ENCODE measurements at regions not wholly inside any gene's neighbourhood (a gene's known extent, or its start where the extent isn't known, plus 50 kb on each side); places are given as distances from the start of the nearest gene placed in this dataset.

DNA sequence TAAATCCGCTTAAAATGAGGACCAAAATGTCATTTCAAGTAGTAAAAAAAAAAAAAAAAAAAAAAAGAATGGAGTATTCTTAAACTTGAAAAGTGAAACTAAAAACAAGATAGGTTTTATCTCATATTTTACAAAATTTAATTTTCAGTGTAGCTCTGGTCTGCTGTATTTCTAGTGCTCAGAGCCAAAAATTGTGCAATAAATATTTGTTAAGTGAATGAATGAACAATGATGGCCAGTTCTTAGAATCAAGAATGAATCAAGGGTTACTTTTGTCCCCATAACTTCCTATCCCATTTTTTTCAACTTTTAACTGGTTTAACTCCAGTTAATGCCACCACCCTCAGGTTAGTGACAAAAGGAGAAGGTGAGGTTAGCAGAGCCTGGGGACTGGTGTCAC, 214.4 kb downstream of the ABHD5 start:
- no peak for DNase-seq

DNA sequence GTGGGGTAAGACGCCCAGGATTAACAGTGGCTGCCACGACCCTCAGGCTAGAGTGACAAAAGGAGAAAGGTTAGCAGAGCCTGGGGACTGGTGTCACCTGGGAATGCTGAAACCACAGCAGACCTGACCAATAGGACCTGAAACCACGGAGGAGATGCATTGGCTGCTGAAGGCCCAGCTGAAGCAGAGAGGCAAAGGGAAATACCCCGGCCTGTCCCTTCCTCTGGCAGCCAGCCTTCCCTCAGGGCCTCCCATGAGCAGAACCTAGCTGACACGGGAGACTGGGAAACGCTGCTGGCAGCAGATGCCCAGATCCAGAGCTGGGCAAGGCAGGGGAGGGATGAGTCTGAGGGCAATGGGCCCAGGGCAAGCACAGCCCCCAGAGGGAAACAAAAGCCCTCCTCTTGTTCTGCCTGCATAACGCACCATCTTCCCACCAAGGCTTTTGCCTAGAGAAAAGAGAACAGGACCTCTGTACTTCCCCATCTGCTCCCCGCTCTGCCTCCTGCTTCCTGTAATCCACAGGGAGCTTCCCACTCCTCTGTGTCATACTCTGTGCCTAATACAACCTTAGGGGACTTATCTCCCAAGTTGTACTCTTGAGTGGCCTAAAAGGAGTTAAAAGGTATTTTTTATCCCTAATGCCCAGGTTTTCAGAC, 216.2 kb downstream of the ABHD5 start:
- no peak for DNase-seq

DNA sequence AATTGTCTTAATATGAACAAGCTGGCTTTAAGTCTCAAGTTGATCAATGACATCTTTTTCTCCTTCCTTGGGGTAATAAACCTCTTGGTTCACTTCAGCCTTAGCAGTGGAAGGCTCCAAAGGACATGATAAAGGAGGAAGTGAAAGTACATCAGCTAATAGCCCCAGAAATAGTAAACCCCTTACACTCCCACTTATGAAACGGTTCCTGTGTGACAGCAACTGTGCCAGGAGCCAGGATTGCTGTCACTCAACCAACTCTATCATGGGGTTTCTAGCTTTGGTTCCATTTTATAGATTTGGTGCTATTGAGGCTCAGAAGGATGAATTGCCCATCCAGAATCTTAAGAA, 216.7 kb downstream of the ABHD5 start:
- DNase-seq: no peak

DNA sequence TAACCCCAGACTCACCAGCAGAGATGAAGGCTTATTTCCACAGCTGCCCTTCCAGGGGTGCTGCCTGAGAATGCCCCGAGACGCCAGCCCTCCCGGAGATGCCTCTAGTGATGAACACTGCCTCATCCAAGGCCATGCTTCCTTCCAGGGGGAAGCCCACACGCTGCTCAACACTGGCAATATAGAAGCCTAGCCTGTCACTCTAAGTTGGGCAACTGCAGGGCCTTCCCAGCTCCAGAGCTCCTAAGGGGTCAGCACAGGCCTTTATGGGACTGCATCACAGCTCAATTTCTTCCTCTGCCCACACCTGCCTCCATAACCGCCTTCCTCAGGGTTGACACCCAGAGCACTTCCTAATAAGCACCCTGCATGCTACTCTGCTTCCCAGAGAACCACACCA, 217.7 kb downstream of the ABHD5 start:
- no peak for DNase-seq

DNA sequence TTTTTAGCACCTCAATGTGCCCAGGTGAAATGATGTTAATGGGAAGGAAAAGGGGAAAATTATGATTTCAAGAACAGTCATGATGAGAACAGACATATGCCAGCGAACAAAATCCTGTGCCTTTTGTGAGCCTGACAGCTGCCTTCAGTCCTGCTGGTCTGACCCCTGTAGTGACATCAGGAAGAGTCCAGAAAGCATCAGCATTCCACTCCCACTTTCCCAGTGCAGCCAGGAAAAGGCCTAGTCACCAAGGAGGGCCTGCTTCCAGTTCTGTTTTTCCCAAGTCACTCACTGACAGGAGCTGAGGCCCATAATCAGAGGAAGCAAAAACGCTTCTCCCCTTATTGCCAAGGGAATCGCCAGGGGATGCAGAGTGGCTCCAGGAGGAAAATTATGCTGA, 218.4 kb downstream of the ABHD5 start:
- no peak for DNase-seq

DNA sequence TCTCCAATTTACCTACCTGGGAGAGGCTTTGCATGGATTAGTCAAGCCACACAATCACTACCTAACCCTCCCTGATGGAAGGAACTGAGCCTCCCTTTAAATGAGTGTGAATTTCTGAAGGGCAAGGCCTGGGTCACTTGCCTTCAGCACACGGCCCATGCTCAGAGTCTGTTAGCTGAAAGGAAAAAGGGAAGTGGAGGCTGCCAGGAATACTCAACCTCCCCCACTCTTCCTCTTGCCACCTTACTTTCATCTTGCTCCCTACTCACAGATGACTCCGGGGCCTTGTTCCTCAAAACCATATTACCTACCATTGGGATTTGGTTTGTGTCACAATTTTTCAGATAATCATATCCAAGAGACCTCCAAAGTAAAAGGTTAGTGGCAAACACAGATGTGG, 220.0 kb downstream of the ABHD5 start:
- no peak for DNase-seq

DNA sequence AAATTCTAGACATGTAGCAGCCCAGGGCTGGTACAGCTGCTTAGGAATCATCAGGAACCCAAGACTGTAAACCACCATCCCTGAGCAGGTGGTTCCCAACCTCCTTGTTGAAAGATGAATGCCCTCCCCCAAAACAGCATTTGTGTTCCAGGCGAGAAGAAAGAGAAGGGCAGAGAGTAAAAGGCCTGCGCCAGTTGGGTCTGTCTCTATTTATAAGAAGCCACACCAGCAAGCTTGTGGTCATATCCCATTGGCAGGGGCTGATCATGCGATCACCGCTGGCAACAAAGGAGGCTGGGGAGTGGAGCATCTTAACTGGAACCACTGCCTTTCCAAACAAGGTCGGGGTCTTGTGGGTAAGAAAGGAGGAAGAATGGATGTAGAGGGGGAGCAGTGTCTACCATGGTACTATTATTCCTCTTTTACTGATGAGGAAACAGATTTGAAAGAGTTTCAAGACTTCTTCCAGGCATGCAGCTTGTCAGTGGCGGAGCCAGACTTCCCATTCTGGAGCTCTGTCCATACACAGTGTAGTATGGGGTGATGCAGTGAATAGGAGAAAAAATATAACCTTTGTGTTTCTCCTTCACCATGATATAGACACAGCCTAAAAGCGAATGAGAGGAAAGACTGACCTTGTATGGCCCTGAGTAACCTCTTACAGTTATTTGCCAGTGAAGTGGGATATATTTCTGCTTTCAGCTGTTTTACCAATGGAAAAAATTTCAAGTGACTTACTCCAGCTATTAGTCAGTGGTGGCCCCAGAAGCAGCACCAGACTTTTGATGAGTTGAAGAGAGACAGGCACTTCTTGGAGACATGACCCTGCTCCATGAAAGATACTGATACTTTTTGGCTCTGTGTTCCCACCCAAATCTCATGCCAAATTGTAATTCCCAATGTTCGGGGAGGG, 222.6 kb downstream of the ABHD5 start:
- DNase-seq: no peak

DNA sequence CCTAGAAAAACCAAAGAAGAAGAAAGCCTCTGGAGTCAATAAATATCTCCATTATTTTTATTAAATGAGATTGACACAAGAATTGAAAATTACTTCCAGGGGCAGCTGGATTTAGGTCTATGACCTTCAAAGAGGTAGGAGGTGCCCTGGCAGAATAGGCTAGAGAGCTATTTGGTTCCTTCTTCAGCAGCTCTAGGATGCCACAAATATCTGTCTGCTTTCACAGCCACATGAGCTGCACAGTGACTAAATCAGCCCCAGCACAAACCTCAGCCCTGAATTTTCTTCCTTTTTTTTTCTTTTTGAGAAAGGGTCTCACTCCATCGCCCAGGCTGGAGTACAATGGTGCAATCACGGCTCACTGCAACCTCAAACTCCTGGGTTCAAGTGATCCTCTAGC, 223.5 kb downstream of the ABHD5 start:
- no peak for DNase-seq

DNA sequence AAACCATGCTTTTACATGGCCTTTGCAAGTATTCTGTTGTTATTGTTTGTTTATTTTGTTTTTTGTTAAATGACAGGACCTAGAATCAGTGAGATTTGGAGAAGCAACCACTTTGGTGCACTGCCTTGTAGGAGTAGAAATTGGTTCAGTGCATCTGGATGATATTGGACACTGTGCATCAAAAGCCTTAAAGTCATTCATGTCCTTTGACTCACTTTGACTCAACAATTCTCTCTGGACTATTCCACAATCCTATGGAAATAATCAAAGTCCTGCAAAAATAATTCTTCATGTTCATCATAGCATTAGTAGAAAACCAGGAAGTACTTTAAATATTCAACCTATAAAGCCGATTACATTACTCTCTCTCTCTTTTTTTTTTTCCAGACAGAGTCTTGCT, 224.8 kb downstream of the ABHD5 start:
- DNase-seq: no peak

DNA sequence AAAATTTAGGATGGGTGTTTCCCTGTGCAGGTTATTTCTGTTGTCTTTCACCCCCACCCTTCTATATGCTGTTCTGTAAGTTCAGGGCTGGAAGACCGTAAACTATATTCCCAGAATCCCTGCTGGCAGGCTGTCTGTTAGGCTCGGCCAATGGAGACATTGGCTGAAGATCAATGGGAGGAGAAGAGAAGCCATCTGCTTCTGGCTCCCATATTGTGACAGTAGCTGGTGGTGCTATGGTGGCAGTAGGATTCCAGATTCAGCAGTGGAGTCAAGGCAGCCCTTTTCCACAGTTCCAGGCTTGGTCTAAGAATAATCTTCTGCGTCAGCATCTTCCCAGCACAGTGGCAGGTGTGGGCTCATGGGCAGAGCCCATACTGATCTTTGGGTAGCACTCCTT, 226.6 kb downstream of the ABHD5 start:
- no peak for DNase-seq

DNA sequence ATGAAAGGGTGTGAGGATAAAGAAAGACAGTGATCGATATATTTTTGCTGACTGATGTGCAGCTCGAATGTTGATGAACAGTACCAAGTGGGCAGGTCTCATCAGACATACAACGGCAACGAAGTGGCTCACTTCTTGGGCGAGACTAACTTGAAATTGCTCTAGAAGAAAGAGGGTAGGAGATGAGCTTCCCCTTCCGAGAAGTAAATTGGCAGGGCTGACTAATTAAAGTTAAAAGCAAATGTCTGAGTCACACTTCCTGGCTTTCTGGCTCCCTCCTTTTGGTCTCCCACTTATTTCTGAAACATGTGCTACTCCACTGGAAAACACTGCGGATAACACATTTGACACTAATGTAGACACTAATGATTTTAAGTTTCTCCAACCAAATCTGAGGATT, 228.3 kb downstream of the ABHD5 start:
- no peak for DNase-seq

DNA sequence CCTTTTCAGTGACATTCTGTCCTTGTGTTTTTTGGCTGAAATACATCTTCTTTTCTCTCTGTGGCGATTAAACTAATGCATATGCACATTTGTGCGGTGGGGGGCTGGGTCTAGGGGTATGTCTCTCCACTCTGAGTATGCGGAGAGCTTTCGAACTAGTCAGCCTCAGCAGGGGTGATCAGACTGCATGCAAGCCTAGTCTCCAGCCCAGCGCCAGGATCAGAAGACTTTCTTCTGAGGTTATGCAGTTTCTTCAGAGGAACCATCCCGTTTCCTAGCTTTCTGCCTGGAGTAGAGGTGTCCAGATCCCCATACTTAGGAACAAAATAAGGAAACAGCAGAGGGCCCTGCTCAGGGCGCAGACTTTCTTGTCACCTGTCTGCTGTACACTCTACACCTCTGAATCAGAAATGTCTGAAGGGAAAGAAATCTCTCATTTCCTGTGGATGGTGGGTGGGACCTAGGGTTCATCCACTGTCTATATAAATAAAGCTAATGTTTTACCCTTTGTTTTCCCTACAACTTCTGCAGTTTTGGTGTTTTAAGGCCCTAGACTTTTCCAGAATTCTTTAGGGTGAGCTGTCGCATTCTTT, 230.4 kb downstream of the ABHD5 start:
- no peak for DNase-seq

DNA sequence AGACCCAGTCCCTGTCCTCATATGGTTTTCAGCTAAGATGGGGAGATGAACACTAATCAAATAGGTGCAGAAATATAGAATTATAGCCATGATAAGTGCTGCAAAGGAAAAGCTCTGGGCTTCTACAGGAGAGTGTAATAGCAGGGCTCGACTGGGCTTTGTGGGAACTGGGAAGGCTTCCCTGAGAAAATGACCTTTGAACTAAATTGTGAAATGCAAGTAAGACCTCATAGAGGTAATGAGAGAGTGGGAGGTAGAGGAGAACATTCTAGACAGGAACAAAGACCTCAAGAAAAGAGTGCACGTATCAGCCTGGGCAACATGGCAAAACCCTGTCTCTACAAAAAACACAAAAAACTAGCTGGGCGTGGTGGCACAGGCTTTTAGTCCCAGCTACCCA, 231.6 kb downstream of the ABHD5 start:
- no peak for DNase-seq

DNA sequence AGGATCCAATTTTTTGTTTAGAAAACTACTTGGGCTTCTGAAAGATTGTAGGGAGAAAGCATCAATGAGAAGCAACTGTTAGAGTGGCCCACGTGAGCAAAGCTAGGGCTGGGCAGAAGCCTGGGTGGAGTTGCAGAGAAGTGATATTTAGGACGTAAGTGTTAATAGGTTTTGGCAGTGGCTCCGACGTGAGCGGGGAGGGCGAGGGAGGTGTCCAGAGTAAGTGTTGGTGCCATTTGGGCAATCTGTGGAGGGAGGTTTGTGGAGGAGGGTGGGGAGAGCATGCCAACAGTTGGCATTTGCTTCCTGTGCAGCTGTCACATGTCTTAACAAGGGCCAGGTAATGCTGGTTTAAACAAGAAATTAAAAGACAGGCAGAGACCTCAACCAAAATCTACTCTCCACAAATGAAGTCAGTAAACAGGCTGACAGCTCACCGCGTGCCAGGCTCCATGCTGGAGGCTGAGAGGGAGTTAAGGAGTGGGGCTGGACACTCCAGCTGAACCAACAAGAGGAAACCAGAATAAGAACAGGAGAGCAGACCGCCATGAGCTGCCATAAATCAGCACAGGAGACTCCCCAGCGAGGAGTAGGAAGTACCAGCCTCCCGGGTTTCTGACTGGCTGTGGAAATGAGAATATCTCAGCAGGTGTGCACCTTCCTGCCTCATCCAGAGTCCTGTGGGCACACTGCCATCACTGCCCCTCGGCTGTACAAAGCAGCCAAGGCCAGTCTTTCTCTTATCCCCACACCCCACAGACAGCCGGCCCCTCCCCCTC, 232.6 kb downstream of the ABHD5 start:
- DNase-seq: no peak

DNA sequence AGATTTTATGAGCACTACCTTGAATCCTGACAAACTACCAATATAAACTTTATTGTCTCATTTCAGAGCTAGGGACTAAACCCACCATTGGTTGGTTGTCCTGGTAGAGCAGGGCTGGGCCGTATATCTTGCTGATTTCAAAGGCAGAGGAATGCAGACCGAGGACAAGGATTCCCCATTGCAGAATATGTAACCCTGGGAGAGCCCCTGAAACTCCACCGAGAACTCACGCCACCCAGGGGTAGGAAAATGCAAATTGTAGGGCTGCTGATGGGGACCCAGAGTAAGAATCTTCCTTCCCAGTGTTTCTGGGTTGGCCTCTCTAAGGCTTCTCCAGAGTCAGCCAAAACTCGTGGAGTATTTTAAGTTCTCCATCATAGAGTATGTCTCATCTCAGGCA, 235.3 kb downstream of the ABHD5 start:
- no peak for DNase-seq

DNA sequence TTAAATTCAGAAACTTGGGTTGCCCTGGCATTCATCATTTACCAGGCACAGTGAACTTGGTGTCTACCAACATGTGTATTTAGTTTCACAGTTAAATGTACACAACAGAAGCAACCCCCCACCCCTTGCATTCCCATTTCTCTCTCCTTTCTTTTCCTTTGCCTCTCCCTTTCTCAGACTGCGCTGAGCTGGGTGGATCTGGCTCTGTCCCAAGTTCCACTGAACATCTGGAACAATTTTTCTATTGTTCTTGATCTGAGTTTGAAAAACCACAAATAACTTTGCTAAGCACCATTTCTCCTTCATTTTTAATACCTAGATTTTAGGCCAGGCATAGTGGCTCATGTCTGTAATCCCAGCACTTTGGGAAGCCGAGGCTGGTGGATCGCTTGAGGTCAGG, 242.2 kb downstream of the ABHD5 start:
- no peak for DNase-seq

DNA sequence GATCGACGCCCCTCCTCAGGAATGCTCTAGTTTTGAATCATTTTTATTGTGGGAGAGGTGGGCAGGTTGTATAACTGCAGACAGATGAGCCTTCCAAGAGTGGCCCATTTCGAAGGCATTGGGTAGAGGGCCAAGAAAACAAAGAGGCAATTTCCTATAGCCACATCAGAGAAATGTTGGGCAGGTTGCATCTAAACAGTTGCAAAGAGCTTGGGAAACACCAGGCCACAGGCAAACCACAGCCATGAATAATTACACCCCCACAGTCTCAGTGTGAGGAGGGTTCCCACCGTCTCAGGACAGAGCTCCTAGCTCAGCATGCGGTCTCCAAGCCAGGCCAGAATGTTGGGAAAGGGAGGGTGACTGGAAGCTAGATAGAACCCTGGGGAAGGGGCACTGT, 257.3 kb downstream of the ABHD5 start:
- DNase-seq: no peak

DNA sequence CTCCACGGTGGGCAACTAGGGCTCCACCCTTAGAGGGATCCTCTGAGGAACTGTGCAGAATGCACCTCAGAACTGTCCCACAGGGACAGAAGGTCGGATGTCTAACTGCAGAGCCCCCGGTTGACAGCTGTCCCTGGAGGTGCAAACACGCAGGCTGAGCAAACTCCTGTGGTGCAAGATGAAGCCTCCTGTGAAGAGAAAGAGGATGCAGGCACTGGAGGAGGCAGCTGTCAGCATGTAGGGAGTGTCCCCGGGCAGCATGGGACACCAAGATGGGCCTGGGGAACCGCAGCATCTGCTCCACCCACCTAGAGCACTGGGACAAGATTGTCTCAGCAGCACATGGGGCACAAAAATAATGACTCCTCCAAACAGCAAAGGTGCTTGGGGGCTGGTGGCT, 258.9 kb downstream of the ABHD5 start:
- DNase-seq: no peak

DNA sequence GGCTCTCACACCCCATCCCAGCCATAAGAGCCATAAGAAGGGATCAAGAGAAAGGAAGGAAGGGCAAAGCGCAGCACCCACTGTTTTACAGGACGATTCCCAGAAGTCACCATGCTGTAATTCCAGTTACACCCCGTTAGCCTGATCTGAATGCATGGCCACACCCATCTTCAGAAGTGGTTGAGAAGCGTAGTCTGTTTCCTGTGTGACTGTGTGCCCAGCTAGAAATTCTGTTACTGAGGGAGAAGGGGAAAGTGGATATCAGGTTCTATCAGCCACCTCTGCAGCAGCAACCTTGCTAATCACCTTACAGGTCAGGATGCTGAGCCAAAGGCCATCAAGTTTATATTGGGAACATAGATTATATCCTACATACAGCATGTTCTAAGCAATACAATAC, 260.0 kb downstream of the ABHD5 start:
- DNase-seq: no peak

DNA sequence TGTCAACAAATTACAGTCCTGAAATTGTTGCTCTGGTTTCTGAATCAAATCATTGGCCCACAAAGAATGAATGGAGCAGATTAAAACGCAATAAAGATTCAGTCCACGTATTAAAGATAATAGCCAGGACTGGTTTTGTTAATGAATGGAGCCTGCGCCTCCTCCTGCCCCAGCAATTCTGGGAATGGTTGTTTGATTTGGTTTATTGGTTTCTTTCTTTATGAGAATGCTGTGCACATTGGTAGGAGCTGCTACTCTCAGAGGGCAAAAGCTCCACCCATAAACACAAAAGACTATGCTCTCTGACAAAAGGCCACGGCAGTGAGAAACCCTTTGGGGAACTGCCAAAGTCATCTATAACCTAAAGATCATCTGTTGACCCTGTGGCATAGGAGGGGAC, 261.1 kb downstream of the ABHD5 start:
- DNase-seq: no peak

DNA sequence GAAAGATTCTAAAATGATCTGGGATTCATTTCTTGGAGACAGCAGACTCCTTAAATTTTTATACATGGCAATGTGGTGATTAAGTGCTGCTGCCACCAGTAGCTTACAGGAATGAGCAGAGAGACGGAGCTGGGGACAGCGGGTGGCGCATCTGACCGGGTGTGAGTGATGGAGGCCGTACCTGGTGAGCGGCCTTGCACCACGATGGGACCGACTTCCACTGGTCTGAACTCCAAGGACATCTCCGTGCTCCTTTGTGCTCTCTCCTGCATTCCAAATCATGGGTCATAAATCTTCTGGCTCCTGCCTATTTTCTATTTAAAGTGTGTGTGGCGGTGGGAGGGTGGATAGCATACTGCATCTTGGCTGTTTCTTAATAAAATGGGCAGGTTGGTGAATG, 262.6 kb downstream of the ABHD5 start:
- no peak for DNase-seq

DNA sequence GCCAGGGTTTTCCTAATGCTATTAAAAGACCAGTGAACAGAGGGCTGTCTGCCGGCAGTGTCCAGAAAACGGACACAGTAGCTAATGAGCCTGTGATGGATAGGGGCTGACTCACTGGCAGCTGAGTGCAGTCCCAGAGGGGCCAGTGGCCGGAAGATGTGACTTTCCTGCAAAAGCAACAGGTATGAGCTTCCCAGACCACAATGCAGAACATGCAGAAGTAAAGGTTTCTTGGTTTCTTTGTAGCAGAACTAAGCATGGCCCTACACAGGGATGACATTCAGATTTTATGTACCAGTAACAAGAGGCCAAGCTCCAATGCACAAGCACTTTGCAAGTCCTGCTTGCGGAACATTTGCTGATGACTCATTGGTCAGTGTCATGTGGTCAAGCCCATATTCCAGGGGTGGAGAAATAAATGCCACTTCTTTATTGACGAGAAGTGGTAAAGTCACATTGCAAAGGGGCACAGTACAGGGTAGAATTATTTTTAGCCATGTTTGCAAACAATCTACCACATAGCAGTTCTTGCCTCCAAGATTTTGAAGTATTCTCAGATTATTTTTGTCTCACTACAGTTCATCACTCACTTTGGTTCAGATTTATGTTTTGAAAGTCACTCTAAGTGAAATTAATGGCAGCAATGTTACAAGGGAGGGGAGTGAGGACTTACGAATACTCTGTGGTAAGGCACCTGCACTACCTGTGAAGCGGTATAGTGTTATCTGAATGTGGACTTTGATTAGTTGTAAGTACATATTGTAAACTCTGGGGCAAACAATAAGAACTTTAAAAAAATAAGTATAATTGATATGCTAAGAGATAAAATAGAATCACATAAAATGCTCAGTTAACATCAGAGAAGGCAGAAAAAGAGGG, 263.3 kb downstream of the ABHD5 start:
- DNase-seq: no peak

DNA sequence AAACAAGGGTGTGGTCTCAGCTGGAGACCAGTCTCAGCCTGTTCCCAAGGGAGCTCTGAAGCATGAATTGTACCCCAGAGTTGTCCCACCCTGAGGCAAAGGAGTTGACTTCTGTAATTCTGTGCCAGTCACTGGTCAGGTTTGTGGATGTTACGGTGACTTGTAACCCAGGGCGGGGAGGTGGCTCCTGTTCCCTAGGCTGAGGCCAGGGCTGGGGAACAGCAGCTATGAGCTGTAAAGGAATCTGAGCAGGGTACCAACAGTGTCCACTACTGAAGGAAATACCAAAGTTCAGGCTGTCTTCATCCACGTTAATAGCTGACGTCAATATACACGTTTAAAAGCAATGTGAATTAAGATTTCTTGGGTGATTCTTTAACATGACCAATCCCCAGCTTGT, 266.2 kb downstream of the ABHD5 start:
- no peak for DNase-seq
